HCT116 (cell line): ENCODE measurements at regions not wholly inside any gene's neighbourhood (a gene's known extent, or its start where the extent isn't known, plus 50 kb on each side); places are given as distances from the start of the nearest gene placed in this dataset.

Experiments
- ATAC-seq: fragments of 200-7000 bp; cut with Tn5 transposase; 2 replicates; pipeline ENCODE4 v1.9.1; 2020; ENCODE audit warnings: mild to moderate bottlenecking, moderate library complexity
- BruUV-seq: library from RNA; stranded (reverse); fragments of 400-500 nt; replicated peaks from 2 replicates; lab custom pipeline; 2021; lab: Mats Ljungman, UMichigan
- CTCF ChIA-PET: fragments of 300-600 bp; sonication (Branson Sonifier 250); formaldehyde crosslinking; loops from one replicate; lab custom pipeline; 2021; ENCODE audit warnings: antibody characterized with exemption; lab: Charles Lee
- POLR2A ChIA-PET: fragments of 300-600, 350-600 bp; sonication (Branson Sonifier 250); formaldehyde crosslinking; loops from one replicate; lab custom pipeline; 2021; ENCODE audit warnings: antibody characterized with exemption; lab: Charles Lee
- RAD21 ChIA-PET, 2 experiments: fragments of 300-600 bp; sonication (Branson Sonifier 250); formaldehyde crosslinking; loops; one replicate each; lab custom pipeline; 2023; ENCODE audit warnings: low total read pairs in 2 of 2; ENCODE audit not compliant: uncharacterized antibody in 2 of 2, unreplicated experiment in 2 of 2, low non-redundant PET in 1 of 2; lab: Charles Lee
- DNase-seq: peaks from one replicate; pipeline ENCODE4 v3.0.0-alpha.2; 2010; ENCODE audit warnings: low read depth, low spot score
- H2AFZ ChIP-seq: fragments of 200-600 bp; shearing (Covaris generic), sonication (generic); 2 replicates; pipeline ENCODE4 v1.6.1; 2017; ENCODE audit warnings: low read depth, mixed run types, mixed read lengths, antibody characterized with exemption, low read length; ENCODE audit not compliant: poor library complexity, severe bottlenecking
- H3K27ac ChIP-seq: 2 replicates; pipeline ENCODE4 v1.5.1; 2012; ENCODE audit warnings: low read depth, low read length
- H3K27me3 ChIP-seq: fragments of 200-600 bp; sonication (generic); 2 replicates; pipeline ENCODE4 v1.6.1; 2016; ENCODE audit warnings: mixed run types, low read length, mixed read lengths; ENCODE audit not compliant: insufficient read depth
- H3K36me3 ChIP-seq, 2 experiments: fragments of 200-500 bp in 1 of 2; fragments of 200-600 bp in 1 of 2; sonication (Bioruptor generic) in 1 of 2; sonication (generic) in 1 of 2; 2 replicates each; pipeline versions ENCODE4 v1.5.1 to v1.6.1; 2014 to 2016; ENCODE audit warnings: low read length in 2 of 2, inconsistent platforms in 1 of 2, mixed read lengths in 1 of 2, mixed run types in 1 of 2; ENCODE audit not compliant: insufficient read depth in 2 of 2, control insufficient read depth in 1 of 2
- H3K4me1 ChIP-seq, 2 experiments: fragments of 200-600 bp in 1 of 2; sonication (generic) in 1 of 2; 2 replicates each; pipeline versions ENCODE4 v1.5.1 to v1.6.1; 2012 to 2017; ENCODE audit warnings: low read length in 2 of 2, inconsistent platforms in 1 of 2, mild to moderate bottlenecking in 1 of 2, mixed read lengths in 1 of 2, mixed run types in 1 of 2, moderate library complexity in 1 of 2; ENCODE audit not compliant: insufficient read depth in 2 of 2, control insufficient read depth in 1 of 2
- H3K4me2 ChIP-seq: fragments of 200-600 bp; sonication (generic); 2 replicates; pipeline ENCODE4 v1.6.1; 2017; ENCODE audit warnings: mixed run types, low read length, mixed read lengths
- H3K4me3 ChIP-seq, 2 experiments: fragments of 200-600 bp in 1 of 2; sonication (generic) in 1 of 2; replicated peaks in 1 of 2; 2 replicates each; pipeline ENCODE4 v1.5.1; 2011 to 2016; ENCODE audit warnings: low read length in 2 of 2, control low read depth in 1 of 2, low read depth in 1 of 2, mild to moderate bottlenecking in 1 of 2, mixed read lengths in 1 of 2, mixed run types in 1 of 2
- H3K79me2 ChIP-seq: fragments of 200-600 bp; sonication (generic); 2 replicates; pipeline ENCODE4 v1.6.1; 2017; ENCODE audit warnings: mild to moderate bottlenecking, mixed run types, low read length, moderate library complexity, mixed read lengths; ENCODE audit not compliant: insufficient read depth
- H3K9ac ChIP-seq: fragments of 200-600 bp; sonication (generic); 2 replicates; pipeline ENCODE4 v1.6.1; 2016; ENCODE audit warnings: low read length, mixed read lengths
- H3K9me2 ChIP-seq: fragments of 200-600 bp; sonication (generic), shearing (Covaris generic); 2 replicates; pipeline ENCODE4 v1.6.1; 2017; ENCODE audit warnings: mixed run types, mild to moderate bottlenecking, moderate library complexity; ENCODE audit not compliant: insufficient read depth
- H3K9me3 ChIP-seq, 2 experiments: fragments of 200-500 bp in 1 of 2; fragments of 200-600 bp in 1 of 2; sonication (Bioruptor generic) in 1 of 2; sonication (generic) in 1 of 2; 2 replicates each; pipeline ENCODE4 v1.6.1; 2014 to 2017; ENCODE audit warnings: low read length in 2 of 2, mixed read lengths in 2 of 2, inconsistent platforms in 1 of 2, low read depth in 1 of 2, mild to moderate bottlenecking in 1 of 2, mixed run types in 1 of 2, moderate library complexity in 1 of 2; ENCODE audit not compliant: control insufficient read depth in 1 of 2, insufficient read depth in 1 of 2
- H4K20me1 ChIP-seq: fragments of 200-600 bp; sonication (generic), shearing (Covaris generic); 2 replicates; pipeline ENCODE4 v1.6.1; 2017; ENCODE audit warnings: mixed run types, mild to moderate bottlenecking, moderate library complexity; ENCODE audit not compliant: insufficient read depth
- CEBPB ChIP-seq: IDR thresholded peaks from 2 replicates; pipeline ENCODE4 v1.6.1; 2012; ENCODE audit warnings: low read depth
- FOSL1 ChIP-seq: IDR thresholded peaks from 2 replicates; pipeline ENCODE4 v1.6.1; 2012; ENCODE audit warnings: low read depth
- JUND ChIP-seq: IDR thresholded peaks from 2 replicates; pipeline ENCODE4 v1.6.1; 2012
- MAX ChIP-seq: IDR thresholded peaks from 2 replicates; pipeline ENCODE4 v1.6.1; 2012
- SRF ChIP-seq: IDR thresholded peaks from 2 replicates; pipeline ENCODE4 v1.6.1; 2012; ENCODE audit warnings: low read depth
- TCF7L2 ChIP-seq: IDR thresholded peaks from 2 replicates; pipeline ENCODE4 v1.7.0; 2011; ENCODE audit warnings: borderline replicate concordance, inconsistent platforms; ENCODE audit not compliant: insufficient read depth, insufficient read length; ENCODE audit errors: extremely low read depth
- YY1 ChIP-seq: IDR thresholded peaks from 2 replicates; pipeline ENCODE4 v1.6.1; 2011; ENCODE audit warnings: low read length, low read depth, moderate library complexity, mild to moderate bottlenecking; ENCODE audit not compliant: insufficient replicate concordance; ENCODE audit errors: extremely low read depth
- ZBTB33 ChIP-seq: IDR thresholded peaks from 2 replicates; pipeline ENCODE4 v1.6.1; 2011; ENCODE audit warnings: mild to moderate bottlenecking, low read length, moderate library complexity; ENCODE audit not compliant: insufficient replicate concordance; ENCODE audit errors: extremely low read depth
- intact Hi-C: fragments of 100-400 bp; cut with micrococcal nuclease; formaldehyde crosslinking; loops from 2 replicates; pipeline ENCODE4 v1.10.0; 2022

GRCh38 chr3:81983382-81983781, 221.9 kb upstream of the GBE1 start (continued):
- TF ChIP-seq ZBTB33 = no peak

- Histone ChIP-seq H3K9me3 (no peaks in the 10 kb centered on the region), H3K27me3 (no peaks in the 10 kb centered on the region), H3K9ac (peak overlapping the region; percentile 40), H3K4me3 (peak overlapping the region in 1 of 2 experiments; percentile 26; a peak in 3 of 4 replicates), H2AFZ (peak overlapping the region; percentile 46), H3K9me2 (no peaks in the 10 kb centered on the region), H3K4me2 (peak overlapping the region; percentile 49), H3K27ac (peak overlapping the region; percentile 41; the same call in 1 of the 2 replicates), H3K79me2 (no peaks in the 10 kb centered on the region), H4K20me1 (no peaks in the 10 kb centered on the region), H3K36me3 (no peaks in the 10 kb centered on the region), H3K4me1 (peaks cover 3 to 17% of the 10 kb centered on the region in 2 experiments; a peak in 3 of 4 replicates)
- ATAC-seq (peak; percentile 84), DNase-seq (peak; percentile 40)
- intact Hi-C loops = no loop called here
- ChIA-PET POLR2A (no interaction called here), RAD21 (no interaction called here), CTCF (no interaction called here)
- BruUV-seq = no TSS peak
- peak; percentile 58 for TF ChIP-seq FOSL1
- peak; percentile 33; the same call in 1 of the 2 replicates for TF ChIP-seq JUND
- peak; percentile 86; the same call in 1 of the 2 replicates for TF ChIP-seq SRF
- 0 out of 2 replicates have a peak, but pooled peaks have one; percentile 16 for TF ChIP-seq MAX
- TF ChIP-seq YY1 = no peak
- peak; percentile 74 for TF ChIP-seq TCF7L2
- no peak for TF ChIP-seq CEBPB
These were observed 219.4 kb upstream of the GBE1 start for GRCh38 chr3:81980596-81981494.
